ENCODE measurements at regions not wholly inside any gene's neighbourhood (a gene's known extent, or its start where the extent isn't known, plus 50 kb on each side); places are given as distances from the start of the nearest gene placed in this dataset.

DNA sequence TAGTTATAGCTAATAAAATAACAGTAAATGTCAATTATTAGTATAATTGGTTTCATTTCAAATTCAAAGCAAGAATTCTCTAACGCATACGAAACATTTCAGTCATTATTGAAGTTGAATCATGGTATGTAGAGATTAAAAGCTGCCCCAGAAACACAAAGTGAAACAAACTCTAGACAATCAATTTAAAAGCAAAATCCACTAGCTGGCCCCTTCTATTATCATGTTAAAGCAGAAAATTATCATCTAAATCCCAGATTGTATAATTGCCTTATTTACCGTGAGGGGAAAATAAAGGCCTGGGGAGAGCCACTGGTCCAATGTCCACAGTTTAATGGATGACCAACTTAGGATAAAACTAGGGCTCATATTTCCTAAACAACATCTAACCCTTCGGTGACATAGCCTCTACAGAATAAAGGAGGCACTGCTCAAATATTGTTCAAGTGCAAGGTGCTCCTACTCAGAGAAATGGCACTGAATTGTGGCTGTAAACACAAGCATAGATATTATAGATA lies 110.9 kb upstream of the THRB start:
- Histone ChIP-seq H3K4me3 (no peak overlapping the region), H3K4me1 (no peaks in the 10 kb centered on the region), H3K36me3 (no peaks in the 10 kb centered on the region), H3K9me3 (no peaks in the 10 kb centered on the region), H3K27me3 (no peaks in the 10 kb centered on the region), H3K27ac (no peak overlapping the region)
- no peak for DNase-seq (ENCODE audit: extremely low spot score in 2 of 2)
- TF ChIP-seq POLR2A (IDR thresholded peaks at IDR 0.05) (no peak), POLR2AphosphoS5 (IDR thresholded peaks at IDR 0.05; ENCODE audit: insufficient read depth in 1 of 2, low read depth in 1 of 2) (no peak), CTCF (IDR thresholded peaks at IDR 0.05) (no peak)
- intact Hi-C loops (cut with DNase I), result no loop called here

GRCh38 chr3:24607281-24607680 lies 112.6 kb upstream of the THRB start:
- Histone ChIP-seq H3K4me3 (no peak overlapping the region), H3K9me3 (no peaks in the 10 kb centered on the region), H3K36me3 (no peaks in the 10 kb centered on the region), H3K27ac (no peak overlapping the region), H3K4me1 (no peaks in the 10 kb centered on the region), H3K27me3 (no peaks in the 10 kb centered on the region)
- intact Hi-C loops (cut with DNase I), result no loop called here
- DNase-seq (ENCODE audit: extremely low spot score in 2 of 2), result no peak
- TF ChIP-seq POLR2AphosphoS5 (IDR thresholded peaks at IDR 0.05; ENCODE audit: insufficient read depth in 1 of 2, low read depth in 1 of 2) (no peak), POLR2A (IDR thresholded peaks at IDR 0.05) (no peak), CTCF (IDR thresholded peaks at IDR 0.05) (no peak)

DNA sequence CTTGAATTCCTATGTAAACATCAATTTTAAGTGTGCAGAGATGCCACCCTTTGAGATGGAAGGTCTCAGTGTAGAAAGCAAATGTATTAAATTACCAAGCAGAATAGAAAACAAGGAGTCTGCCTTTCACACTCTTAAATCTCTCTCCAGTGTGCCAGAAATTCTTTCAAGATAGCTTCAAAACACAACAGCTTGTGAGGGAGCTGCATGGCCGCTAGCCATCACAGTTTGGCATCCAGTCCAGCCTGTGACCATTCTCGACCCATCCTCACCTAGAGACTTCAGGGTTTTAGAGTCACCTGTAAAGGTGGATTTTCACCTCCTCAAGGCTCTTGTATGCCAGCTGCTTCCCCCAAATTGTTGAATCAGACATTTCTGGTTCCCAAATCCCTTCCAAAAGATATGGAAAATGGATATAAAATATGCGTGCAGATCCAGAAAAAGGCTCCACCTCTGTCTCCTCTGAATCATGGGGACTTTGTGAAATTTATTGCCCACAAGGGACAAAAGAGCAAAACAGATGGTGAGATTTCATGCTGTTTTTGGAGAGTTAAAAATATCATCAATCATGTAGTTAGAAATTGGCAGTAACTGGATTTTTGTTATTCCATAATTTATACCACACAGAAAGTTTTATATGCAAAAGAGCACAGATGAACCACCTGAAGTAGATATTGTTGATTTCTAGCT lies 114.2 kb upstream of the THRB start:
- Histone ChIP-seq H3K9me3 (no peaks in the 10 kb centered on the region), H3K27me3 (no peaks in the 10 kb centered on the region), H3K36me3 (no peaks in the 10 kb centered on the region), H3K27ac (no peak overlapping the region), H3K4me1 (no peaks in the 10 kb centered on the region), H3K4me3 (no peak overlapping the region)
- DNase-seq (ENCODE audit: extremely low spot score in 2 of 2), result no peak
- no peak for TF ChIP-seq POLR2A (IDR thresholded peaks at IDR 0.05)
- TF ChIP-seq POLR2AphosphoS5 (IDR thresholded peaks at IDR 0.05; ENCODE audit: insufficient read depth in 1 of 2, low read depth in 1 of 2), result no peak
- no peak for TF ChIP-seq CTCF (IDR thresholded peaks at IDR 0.05)
- intact Hi-C loops (cut with DNase I), result no loop called here

DNA sequence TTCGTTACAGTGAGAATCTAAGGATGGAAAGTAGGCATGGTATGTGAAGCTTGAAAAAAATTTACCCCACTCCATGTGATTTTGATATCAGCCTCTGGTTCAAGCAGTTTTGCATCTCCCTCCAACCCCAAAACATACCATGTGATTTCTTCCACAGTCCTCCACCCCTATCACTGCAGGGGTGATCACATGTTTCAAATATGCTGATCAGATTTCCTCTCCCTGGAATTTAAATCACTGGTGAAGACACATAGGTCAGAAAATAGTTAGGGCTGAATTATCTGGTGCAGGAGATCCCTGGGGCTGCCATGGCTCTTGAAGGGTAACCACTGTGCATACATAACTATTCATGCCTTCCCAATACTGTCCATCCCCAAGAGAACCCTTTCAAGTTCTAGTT lies 119.7 kb upstream of the THRB start:
- no peaks in the 10 kb centered on the region for H3K27me3 ChIP-seq
- no peak for TF ChIP-seq POLR2AphosphoS5 (IDR thresholded peaks at IDR 0.05; ENCODE audit: insufficient read depth in 1 of 2, low read depth in 1 of 2)
- TF ChIP-seq CTCF (IDR thresholded peaks at IDR 0.05), result no peak
- TF ChIP-seq POLR2A (IDR thresholded peaks at IDR 0.05), result no peak
- H3K9me3 ChIP-seq, result no peaks in the 10 kb centered on the region
- intact Hi-C loops (cut with DNase I), result no loop called here
- H3K4me1 ChIP-seq, result no peaks in the 10 kb centered on the region
- no peak for DNase-seq (ENCODE audit: extremely low spot score in 2 of 2)
- no peak overlapping the region for H3K4me3 ChIP-seq
- H3K27ac ChIP-seq, result no peak overlapping the region
- no peaks in the 10 kb centered on the region for H3K36me3 ChIP-seq

DNA sequence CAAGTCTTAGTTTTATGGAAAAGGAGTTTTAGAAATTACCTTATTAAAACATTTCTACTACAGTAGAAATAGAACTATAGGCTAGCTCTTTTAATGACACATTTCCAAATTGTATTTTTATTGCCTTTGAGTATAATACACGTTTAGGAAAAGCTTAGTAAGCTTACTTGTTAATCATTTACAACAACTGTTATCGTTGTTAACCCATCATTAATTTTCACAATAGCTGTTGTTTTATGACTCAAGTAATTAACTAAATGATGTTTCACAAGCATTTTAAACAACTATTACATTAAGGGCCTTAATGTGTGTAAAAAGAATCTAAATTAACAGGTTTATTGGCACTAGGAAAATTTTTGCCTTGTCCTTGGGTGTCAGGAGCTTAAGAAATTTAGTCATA lies 120.5 kb upstream of the THRB start:
- no peaks in the 10 kb centered on the region for H3K9me3 ChIP-seq
- no peak overlapping the region for H3K4me3 ChIP-seq
- no peaks in the 10 kb centered on the region for H3K36me3 ChIP-seq
- no peaks in the 10 kb centered on the region for H3K27me3 ChIP-seq
- DNase-seq (ENCODE audit: extremely low spot score in 2 of 2), result no peak
- TF ChIP-seq POLR2AphosphoS5 (IDR thresholded peaks at IDR 0.05; ENCODE audit: insufficient read depth in 1 of 2, low read depth in 1 of 2), result no peak
- TF ChIP-seq CTCF (IDR thresholded peaks at IDR 0.05), result no peak
- TF ChIP-seq POLR2A (IDR thresholded peaks at IDR 0.05), result no peak
- no peak overlapping the region for H3K27ac ChIP-seq
- intact Hi-C loops (cut with DNase I), result no loop called here
- no peaks in the 10 kb centered on the region for H3K4me1 ChIP-seq
